ENCODE measurements at regions not wholly inside any gene's neighbourhood (a gene's known extent, or its start where the extent isn't known, plus 50 kb on each side); places are given as distances from the start of the nearest gene placed in this dataset.
"Not testable (repeated sequence)": the region's sequence is repeated elsewhere in the genome, so short reads cannot be mapped to it uniquely, and the experiment has no call there.

DNA sequence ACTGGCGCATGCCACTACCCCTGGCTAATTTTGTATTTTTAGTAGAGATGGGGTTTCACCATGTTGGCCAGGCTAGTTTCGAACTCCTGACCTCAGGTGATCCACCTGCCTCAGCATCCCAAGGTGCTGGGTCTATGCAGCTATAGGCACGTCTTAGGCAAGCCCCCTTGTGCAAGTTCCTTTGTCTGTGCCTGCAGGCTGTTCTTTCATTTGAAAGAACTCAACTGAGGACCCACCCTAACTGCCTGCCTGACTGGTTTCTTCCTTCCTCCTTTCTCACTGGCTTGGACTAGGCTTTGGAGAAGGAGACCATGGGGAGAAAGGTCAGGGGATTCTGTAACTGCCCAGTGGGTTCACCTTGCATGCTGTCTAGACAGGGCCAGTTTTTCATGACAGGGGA lies 361.0 kb downstream of the TYW1 start:
- H3K36me3 Mint-ChIP-seq = peaks cover 11% of the 10 kb centered on the region
- H3K27ac Mint-ChIP-seq; H3K9me3 ChIP-seq; H3K36me3 ChIP-seq (ENCODE audit: control insufficient read depth in 2 of 2, extremely low read depth in 1 of 2, insufficient read depth in 1 of 2, low read length in 1 of 2); H3K4me1 Mint-ChIP-seq; H3K4me1 ChIP-seq (ENCODE audit: control insufficient read depth in 1 of 2, extremely low read depth in 1 of 2, insufficient read depth in 2 of 2, low read length in 2 of 2); H3K27me3 ChIP-seq (replicated peaks in 1 of 2; ENCODE audit: control insufficient read depth in 2 of 2, extremely low read depth in 1 of 2, insufficient read depth in 2 of 2, low read length in 1 of 2); H3K27me3 Mint-ChIP-seq; H3K4me3 Mint-ChIP-seq; CTCF ChIA-PET; H3K27ac ChIP-seq (ENCODE audit: low read length); ATAC-seq (replicated peaks in 1 of 4); DNase-seq; H3K9me3 Mint-ChIP-seq; H3K4me3 ChIP-seq (ENCODE audit: control insufficient read depth in 1 of 2, extremely low read depth in 1 of 2, low read length in 1 of 2): not testable (repeated sequence)
- POLR2A ChIA-PET = interaction anchor here in 1 of 2 donors (0.5 kb wide), 1 partner anchor 16 kb away, joined by 4 read pairs; no protein-coding TSS in a partner anchor
- 67% methylated on average over 1 of the region's 3 CpGs for WGBS (ENCODE audit: insufficient coverage)

DNA sequence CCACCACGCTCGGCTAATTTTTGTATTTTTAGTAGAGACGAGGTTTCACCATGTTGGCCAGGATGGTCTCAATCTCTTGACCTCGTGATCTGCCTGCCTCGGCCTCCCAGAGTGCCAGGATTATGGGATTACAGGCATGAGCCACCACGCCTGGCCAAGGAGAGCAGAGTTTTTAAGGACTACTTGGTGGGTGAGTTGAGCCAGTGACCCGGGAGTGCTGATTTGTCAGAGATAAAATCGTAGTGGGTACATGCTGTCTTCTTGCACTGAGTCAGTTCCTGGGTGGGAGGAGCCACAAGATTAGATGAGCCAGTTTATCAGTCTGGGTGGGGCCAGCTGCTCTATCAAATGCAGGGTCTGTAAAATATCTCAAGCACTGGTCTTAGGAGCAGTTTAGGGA lies 361.7 kb downstream of the TYW1 start:
- H3K4me3 ChIP-seq (ENCODE audit: control insufficient read depth in 1 of 2, extremely low read depth in 1 of 2, low read length in 1 of 2); H3K27me3 Mint-ChIP-seq; DNase-seq; H3K27ac ChIP-seq (ENCODE audit: low read length); H3K27me3 ChIP-seq (replicated peaks in 1 of 2; ENCODE audit: control insufficient read depth in 2 of 2, extremely low read depth in 1 of 2, insufficient read depth in 2 of 2, low read length in 1 of 2); H3K4me1 Mint-ChIP-seq; H3K9me3 ChIP-seq; POLR2A ChIA-PET; H3K9me3 Mint-ChIP-seq; H3K27ac Mint-ChIP-seq; ATAC-seq (replicated peaks in 1 of 4); CTCF ChIA-PET; H3K4me1 ChIP-seq (ENCODE audit: control insufficient read depth in 1 of 2, extremely low read depth in 1 of 2, insufficient read depth in 2 of 2, low read length in 2 of 2); H3K4me3 Mint-ChIP-seq; H3K36me3 ChIP-seq (ENCODE audit: control insufficient read depth in 2 of 2, extremely low read depth in 1 of 2, insufficient read depth in 1 of 2, low read length in 1 of 2): not testable (repeated sequence)
- H3K36me3 Mint-ChIP-seq = peaks cover 11% of the 10 kb centered on the region
- 72% methylated on average over 8 of the region's 8 CpGs for WGBS (ENCODE audit: insufficient coverage)

DNA sequence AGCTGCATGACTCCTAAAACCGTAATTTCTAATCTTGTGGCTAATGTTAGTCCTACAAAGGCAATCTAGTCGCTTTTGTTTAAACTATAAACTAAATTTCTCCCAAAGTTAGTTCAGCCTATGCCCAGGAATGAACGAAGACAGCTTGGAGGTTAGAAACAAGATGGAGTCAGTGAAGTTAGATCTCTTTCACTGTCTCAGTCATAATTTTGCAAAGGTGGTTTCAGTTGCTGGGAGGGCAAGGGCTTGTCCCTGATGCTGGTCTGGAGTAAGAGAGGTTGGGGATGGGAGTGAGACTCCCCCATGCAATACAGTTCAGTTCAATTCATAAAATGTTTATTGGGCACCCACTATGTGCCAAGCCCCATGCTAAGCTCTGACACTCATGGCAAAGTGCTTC lies 362.1 kb downstream of the TYW1 start:
- H3K27ac ChIP-seq (ENCODE audit: low read length); H3K27me3 Mint-ChIP-seq; H3K4me1 Mint-ChIP-seq; H3K9me3 ChIP-seq; H3K4me1 ChIP-seq (ENCODE audit: control insufficient read depth in 1 of 2, extremely low read depth in 1 of 2, insufficient read depth in 2 of 2, low read length in 2 of 2); H3K36me3 ChIP-seq (ENCODE audit: control insufficient read depth in 2 of 2, extremely low read depth in 1 of 2, insufficient read depth in 1 of 2, low read length in 1 of 2); POLR2A ChIA-PET; H3K27ac Mint-ChIP-seq; CTCF ChIA-PET; H3K4me3 Mint-ChIP-seq; H3K4me3 ChIP-seq (ENCODE audit: control insufficient read depth in 1 of 2, extremely low read depth in 1 of 2, low read length in 1 of 2); DNase-seq; H3K27me3 ChIP-seq (replicated peaks in 1 of 2; ENCODE audit: control insufficient read depth in 2 of 2, extremely low read depth in 1 of 2, insufficient read depth in 2 of 2, low read length in 1 of 2); H3K9me3 Mint-ChIP-seq; ATAC-seq (replicated peaks in 1 of 4): not testable (repeated sequence)
- WGBS (ENCODE audit: insufficient coverage) = no CpG with 5 or more reads among the region's 3 CpGs
- peaks cover 11% of the 10 kb centered on the region for H3K36me3 Mint-ChIP-seq

DNA sequence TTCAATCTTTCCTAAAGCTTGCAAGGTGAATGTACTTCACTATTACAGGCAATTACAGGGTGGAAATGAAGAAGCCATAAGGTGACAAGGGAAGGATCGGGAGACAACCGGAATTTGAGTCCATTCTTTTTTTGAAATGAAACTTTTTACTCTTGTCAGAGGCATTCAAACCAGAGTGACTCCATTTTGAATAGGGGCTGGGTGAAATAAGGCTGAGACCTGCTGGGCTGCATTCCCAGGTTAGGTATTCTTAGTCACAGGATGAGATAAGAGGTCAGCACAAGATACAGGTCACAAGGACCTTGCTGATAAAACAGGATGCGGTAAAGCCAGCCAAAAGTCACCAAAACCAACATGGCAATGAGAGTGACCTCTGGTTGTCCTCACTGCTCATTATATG lies 363.3 kb downstream of the TYW1 start:
- ATAC-seq (replicated peaks in 1 of 4) (no peak), DNase-seq (no peak)
- H3K36me3 ChIP-seq (ENCODE audit: control insufficient read depth in 2 of 2, extremely low read depth in 1 of 2, insufficient read depth in 1 of 2, low read length in 1 of 2) = no peaks in the 10 kb centered on the region
- WGBS (ENCODE audit: insufficient coverage) = 100% methylated on average over 2 of the region's 3 CpGs
- H3K4me3 Mint-ChIP-seq = no peak overlapping the region
- H3K9me3 Mint-ChIP-seq = peaks cover 0 to 9% (median 9%) of the 10 kb centered on the region in 3 donors
- no peak overlapping the region for H3K27ac Mint-ChIP-seq
- ChIA-PET POLR2A (no interaction called here), CTCF (no interaction called here)
- no peak overlapping the region for H3K27ac ChIP-seq (ENCODE audit: low read length)
- H3K9me3 ChIP-seq = no peaks in the 10 kb centered on the region
- no peaks in the 10 kb centered on the region for H3K27me3 Mint-ChIP-seq
- H3K4me3 ChIP-seq (ENCODE audit: control insufficient read depth in 1 of 2, extremely low read depth in 1 of 2, low read length in 1 of 2) = no peak overlapping the region
- H3K27me3 ChIP-seq (replicated peaks in 1 of 2; ENCODE audit: control insufficient read depth in 2 of 2, extremely low read depth in 1 of 2, insufficient read depth in 2 of 2, low read length in 1 of 2) = no peaks in the 10 kb centered on the region
- H3K36me3 Mint-ChIP-seq = peaks cover 11% of the 10 kb centered on the region
- H3K4me1 ChIP-seq (ENCODE audit: control insufficient read depth in 1 of 2, extremely low read depth in 1 of 2, insufficient read depth in 2 of 2, low read length in 2 of 2) = no peaks in the 10 kb centered on the region
- no peaks in the 10 kb centered on the region for H3K4me1 Mint-ChIP-seq

DNA sequence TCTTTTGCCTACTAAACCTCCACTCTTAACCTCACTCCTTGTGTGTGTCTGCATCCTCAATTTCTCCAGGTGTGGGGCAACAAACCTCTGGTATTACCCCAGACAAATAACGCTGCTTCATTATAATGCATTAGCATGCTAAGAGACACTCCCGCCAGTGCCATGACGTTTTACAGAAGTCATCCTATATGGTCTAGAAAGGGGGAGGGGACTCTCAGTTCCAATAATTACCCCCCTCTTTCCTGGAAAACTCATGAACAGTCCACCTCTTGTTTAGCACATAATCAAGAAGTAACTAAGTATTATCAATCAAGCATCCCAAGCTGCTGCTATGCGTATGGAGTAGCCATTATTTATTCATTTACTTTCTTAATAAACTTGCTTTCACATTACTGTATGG lies 364.5 kb downstream of the TYW1 start:
- no peaks in the 10 kb centered on the region for H3K4me1 Mint-ChIP-seq
- no peak overlapping the region for H3K27ac ChIP-seq (ENCODE audit: low read length)
- no peaks in the 10 kb centered on the region for H3K4me1 ChIP-seq (ENCODE audit: control insufficient read depth in 1 of 2, extremely low read depth in 1 of 2, insufficient read depth in 2 of 2, low read length in 2 of 2)
- H3K27me3 Mint-ChIP-seq = no peaks in the 10 kb centered on the region
- no peak overlapping the region for H3K4me3 Mint-ChIP-seq
- H3K9me3 ChIP-seq = no peaks in the 10 kb centered on the region
- peaks cover 0 to 9% (median 9%) of the 10 kb centered on the region in 3 donors for H3K9me3 Mint-ChIP-seq
- no peak for ATAC-seq (replicated peaks in 1 of 4)
- ChIA-PET POLR2A (no interaction called here), CTCF (no interaction called here)
- H3K27ac Mint-ChIP-seq = no peak overlapping the region
- WGBS (ENCODE audit: insufficient coverage) = no CpG with 5 or more reads among the region's 4 CpGs
- H3K27me3 ChIP-seq (replicated peaks in 1 of 2; ENCODE audit: control insufficient read depth in 2 of 2, extremely low read depth in 1 of 2, insufficient read depth in 2 of 2, low read length in 1 of 2) = no peaks in the 10 kb centered on the region
- DNase-seq = no peak
- H3K36me3 ChIP-seq (ENCODE audit: control insufficient read depth in 2 of 2, extremely low read depth in 1 of 2, insufficient read depth in 1 of 2, low read length in 1 of 2) = no peaks in the 10 kb centered on the region
- peaks cover 11% of the 10 kb centered on the region for H3K36me3 Mint-ChIP-seq
- H3K4me3 ChIP-seq (ENCODE audit: control insufficient read depth in 1 of 2, extremely low read depth in 1 of 2, low read length in 1 of 2) = no peak overlapping the region

DNA sequence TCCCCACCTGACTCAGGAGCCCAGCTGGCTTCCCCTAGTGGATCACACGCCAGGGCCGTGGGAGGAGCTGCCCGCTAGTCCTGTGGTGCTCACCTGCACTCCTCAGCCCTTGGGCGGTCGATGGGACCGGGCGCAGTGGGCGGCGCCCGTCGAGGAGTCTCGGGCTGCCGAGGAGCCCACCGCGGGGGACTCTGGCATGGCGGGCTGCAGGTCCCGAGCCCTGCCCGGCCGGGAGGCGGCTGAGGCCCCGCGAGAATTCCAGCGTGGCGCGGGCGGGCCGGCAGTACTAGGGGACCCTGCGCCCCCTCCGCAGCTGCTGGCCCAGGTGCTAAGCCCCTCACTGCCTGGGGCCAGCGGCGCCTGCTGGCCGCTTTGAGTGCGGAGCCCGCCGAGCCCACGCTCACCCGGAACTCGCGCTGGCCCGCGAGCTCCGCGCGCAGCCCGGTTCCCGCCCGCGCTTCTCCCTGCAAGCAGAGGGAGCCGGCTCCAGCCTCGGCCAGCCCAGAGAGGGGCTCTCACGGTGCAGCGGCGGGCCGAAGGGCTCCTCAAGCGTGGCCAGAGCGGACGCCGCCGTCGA lies 367.9 kb downstream of the TYW1 start:
- WGBS (ENCODE audit: insufficient coverage) = 72% methylated on average over 54 of the region's 60 CpGs
- POLR2A ChIA-PET = no interaction called here

More for the DNA sequence above, 367.9 kb downstream of the TYW1 start:
- DNase-seq = no peak
- CTCF ChIA-PET = no interaction called here
- Mint-ChIP-seq H3K27ac (no peak overlapping the region), H3K4me3 (no peak overlapping the region), H3K36me3 (peaks cover 4% of the 10 kb centered on the region), H3K4me1 (no peaks in the 10 kb centered on the region), H3K27me3 (peaks cover 4 to 7% of the 10 kb centered on the region in 2 donors), H3K9me3 (peaks cover 3 to 6% (median 5%) of the 10 kb centered on the region in 3 donors)
- no peak overlapping the region for H3K27ac ChIP-seq (ENCODE audit: low read length)
- H3K4me3 ChIP-seq (ENCODE audit: control insufficient read depth in 1 of 2, extremely low read depth in 1 of 2, low read length in 1 of 2) = no peak overlapping the region
- H3K4me1 ChIP-seq (ENCODE audit: control insufficient read depth in 1 of 2, extremely low read depth in 1 of 2, insufficient read depth in 2 of 2, low read length in 2 of 2) = no peaks in the 10 kb centered on the region
- no peaks in the 10 kb centered on the region for H3K36me3 ChIP-seq (ENCODE audit: control insufficient read depth in 2 of 2, extremely low read depth in 1 of 2, insufficient read depth in 1 of 2, low read length in 1 of 2)
- no peak for ATAC-seq (replicated peaks in 1 of 4)
- no peaks in the 10 kb centered on the region for H3K9me3 ChIP-seq
- H3K27me3 ChIP-seq (replicated peaks in 1 of 2; ENCODE audit: control insufficient read depth in 2 of 2, extremely low read depth in 1 of 2, insufficient read depth in 2 of 2, low read length in 1 of 2) = peaks cover 0 to 7% of the 10 kb centered on the region in 2 experiments
